KBM-7 (cell line): ENCODE measurements at regions not wholly inside any gene's neighbourhood (a gene's known extent, or its start where the extent isn't known, plus 50 kb on each side); places are given as distances from the start of the nearest gene placed in this dataset.

Experiments used
- DNase-seq: peaks from one replicate; pipeline ENCODE4 v3.0.0-alpha.2; 2015
- in situ Hi-C: fragments of 300-500 bp; cut with MboI; formaldehyde crosslinking; loops from 2 replicates; pipeline ENCODE4 v1.14.3; 2020; ENCODE audit warnings: low sequenced_read_pairs, low pct_unique_long_range_greater_than_20kb, mixed read lengths

GRCh38 chr7:25626451-25627131, 398.3 kb upstream of the NPVF start:
- in situ Hi-C loops = no loop called here
- DNase-seq = no peak

- in situ Hi-C loops = no loop called here
- DNase-seq = no peak
Observed at GRCh38 chr7:25628446-25628845, 400.2 kb upstream of the NPVF start.

GRCh38 chr7:25632616-25633015, 404.3 kb upstream of the NPVF start:
- DNase-seq = no peak
- in situ Hi-C loops = no loop called here

- in situ Hi-C loops = no loop called here
- no peak for DNase-seq
Observed at GRCh38 chr7:25633426-25634036, 405.2 kb upstream of the NPVF start.

GRCh38 chr7:25636168-25636567, 407.9 kb upstream of the NPVF start:
- no peak for DNase-seq
- in situ Hi-C loops = no loop called here

DNA sequence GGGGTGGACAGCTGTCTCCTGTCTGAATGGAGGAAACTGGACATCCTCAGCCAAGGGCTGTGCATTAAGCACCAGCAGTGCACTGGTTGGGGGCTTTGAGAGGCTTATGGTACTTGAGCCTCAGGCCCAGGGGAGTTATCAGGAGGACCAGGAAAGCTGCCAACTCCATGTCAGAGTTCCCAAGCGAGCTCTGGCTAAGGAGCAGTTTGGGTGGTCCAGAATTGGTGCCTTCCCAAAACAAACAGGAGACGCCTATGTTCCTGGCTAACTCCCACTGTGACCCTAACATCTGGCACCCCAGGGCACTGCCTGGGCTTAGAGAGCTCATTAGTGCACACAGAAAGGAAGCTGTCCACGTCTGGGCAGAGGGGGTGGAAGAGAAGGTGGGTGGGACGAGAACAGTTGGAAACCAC, 408.6 kb upstream of the NPVF start:
- in situ Hi-C loops = no loop called here
- DNase-seq = no peak

DNA sequence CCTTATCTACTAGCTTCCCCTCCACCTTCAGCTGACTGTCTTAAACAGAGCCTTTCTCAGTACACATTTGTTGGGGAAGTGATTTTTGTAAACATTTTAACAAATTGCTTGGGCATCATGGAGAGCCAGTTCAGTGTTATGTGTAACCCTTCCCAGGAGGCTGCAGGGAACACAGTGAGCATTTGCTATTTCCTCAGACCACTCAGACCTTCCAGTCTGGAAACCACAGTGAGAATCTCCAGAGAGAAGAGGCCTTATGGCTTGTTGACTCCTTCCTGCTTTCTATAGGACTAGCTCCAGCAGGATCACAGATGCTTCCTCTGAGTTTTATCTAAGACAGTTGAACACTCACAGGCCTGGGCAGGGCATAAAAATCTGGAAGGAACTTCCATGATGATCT, 409.8 kb upstream of the NPVF start:
- DNase-seq = no peak
- in situ Hi-C loops = no loop called here

GRCh38 chr7:25638590-25639244, 410.4 kb upstream of the NPVF start:
- DNase-seq = no peak
- in situ Hi-C loops = no loop called here

GRCh38 chr7:25642849-25643248, 414.6 kb upstream of the NPVF start:
- in situ Hi-C loops = no loop called here
- DNase-seq = no peak

DNA sequence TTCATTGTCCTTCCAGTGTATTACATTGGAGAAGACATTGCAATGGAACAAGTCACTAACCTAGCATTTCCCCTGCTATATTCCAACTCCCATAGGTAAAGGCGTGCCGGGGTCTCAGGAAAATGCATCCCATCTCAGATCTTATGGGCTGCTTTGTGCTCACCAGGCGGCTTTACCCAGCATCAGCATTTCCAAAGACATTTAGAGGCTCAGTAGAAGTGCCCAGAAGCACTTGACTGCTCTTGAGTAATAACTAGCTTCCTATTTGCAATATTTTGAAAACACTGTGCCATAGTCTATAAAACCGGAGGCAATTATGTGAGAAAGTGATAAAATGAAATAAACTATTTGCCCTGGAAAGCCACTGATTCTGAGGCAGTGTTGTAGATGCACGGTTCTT, 415.0 kb upstream of the NPVF start:
- DNase-seq = no peak
- in situ Hi-C loops = no loop called here

DNA sequence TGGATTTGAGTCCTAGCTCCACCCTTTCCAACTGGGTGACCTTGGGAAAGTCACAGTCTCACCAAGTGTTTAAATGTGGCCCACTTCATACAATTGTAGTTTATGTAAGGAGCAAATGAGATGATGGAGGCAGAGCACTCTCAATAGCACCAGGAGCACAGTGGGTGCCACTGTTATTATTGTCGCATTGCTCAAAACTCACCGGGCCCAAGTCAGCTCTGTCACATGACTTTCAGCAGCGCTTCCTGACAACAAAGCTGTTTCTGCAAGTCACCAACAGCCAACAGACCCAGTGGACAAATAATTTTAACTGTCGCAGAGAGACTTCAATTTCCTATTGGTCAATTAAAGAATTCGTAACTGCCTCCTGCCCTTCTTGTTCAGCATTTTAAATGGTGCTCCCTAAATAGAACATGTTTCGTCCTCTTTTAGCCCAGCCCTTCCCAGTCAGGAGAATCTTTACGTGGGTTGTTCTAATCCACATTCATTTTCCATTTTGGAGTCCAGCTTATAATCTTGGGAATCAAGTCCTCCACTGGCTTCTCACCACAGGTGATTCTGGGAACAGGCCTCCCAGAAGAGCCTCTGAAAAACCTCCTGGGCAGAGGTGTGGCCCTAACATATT, 415.6 kb upstream of the NPVF start:
- DNase-seq = no peak
- in situ Hi-C loops = no loop called here

DNA sequence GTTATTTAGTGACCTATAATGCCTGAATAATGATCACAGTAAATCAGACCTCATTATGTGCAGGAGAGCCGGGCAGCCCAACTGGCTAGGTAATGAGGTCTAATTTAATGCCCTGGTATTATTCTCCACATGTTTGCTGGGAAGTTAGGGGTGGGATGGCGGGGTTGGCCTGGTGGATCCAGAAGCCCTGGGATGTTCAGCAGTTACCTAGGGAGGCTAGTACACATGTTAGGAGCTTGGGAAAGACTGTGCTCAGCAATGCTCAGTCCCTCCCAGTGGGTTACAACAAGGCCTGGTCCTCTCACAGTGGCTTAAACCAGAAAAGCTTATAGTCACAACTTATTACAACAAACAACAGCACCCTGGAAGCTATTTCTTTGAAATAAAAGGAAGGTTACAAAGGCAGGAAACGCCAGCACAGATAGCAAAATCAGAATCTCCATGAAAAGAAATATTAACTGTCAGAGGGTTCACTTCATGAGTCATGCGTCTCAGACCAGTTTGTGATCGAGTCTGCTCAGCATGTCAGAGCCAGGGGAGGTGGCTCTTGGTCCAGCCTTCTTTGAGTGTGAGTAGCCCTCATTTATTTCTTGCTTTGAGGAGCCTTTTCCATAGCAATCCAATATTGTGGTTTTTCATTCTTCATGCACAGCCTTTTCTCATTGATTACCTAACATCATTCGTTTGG, 418.6 kb upstream of the NPVF start:
- in situ Hi-C loops = no loop called here
- DNase-seq = no peak

- in situ Hi-C loops = no loop called here
Observed at GRCh38 chr7:25647872-25648271, 419.6 kb upstream of the NPVF start.

DNA sequence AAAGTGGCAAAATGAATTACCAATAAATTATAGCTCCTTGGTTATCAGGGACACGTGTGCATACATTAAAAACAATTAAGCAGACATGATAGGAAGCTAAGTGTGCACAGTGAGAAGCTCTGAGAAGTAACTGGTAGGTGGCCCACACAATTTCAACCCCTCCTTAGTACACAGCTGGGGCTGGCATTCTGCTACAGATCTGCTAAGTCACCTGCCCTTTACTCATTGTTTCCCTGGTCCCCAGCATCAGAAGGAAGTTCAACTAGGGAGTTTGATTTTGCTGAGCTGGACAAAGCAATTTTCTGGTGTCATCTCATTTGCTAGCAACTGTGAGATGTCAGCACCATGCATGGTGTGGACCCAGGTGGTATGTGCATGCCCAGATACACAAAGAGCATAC, 424.1 kb upstream of the NPVF start:
- no peak for DNase-seq
- in situ Hi-C loops = no loop called here

More at GRCh38 chr7:25647872-25648271, 419.6 kb upstream of the NPVF start:
- no peak for DNase-seq

DNA sequence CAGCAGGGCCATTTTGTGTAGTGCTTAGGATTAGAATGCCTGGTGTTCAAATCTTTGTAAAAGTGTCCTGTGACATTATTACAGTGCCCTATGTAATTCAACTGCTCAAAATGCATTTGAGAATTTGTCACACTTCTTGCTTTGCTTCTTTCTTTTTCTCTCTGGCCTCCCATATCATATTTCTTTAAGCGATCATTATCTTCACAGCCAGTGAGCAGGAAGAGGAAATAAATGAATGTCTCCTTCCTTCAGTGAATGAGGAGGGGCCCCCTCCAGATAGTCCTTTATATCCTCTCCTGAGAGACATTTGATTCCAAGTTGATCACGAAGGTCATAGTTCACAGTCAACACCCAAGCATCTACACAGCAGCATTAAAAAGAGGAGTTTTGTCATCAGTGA, 425.1 kb upstream of the NPVF start:
- DNase-seq = peak; percentile 27
- in situ Hi-C loops = no loop called here

DNA sequence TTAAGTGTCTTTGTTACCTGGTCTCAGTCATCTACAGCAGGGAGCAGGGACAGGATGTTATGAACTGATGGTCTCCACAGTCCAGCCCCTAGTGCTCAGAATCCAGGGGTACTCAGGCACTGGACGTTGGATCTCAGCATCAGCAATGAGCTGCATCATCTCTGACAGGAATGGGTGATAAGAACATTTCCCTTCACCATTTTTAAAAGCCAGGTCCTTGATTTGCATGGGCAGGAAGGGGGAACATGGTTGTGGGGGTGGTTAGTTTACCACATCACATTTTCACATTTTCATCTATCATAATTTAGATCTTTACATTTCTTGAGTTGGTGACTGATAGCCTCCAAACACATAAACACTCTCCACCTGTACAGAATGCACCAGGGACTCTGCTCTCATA, 427.8 kb upstream of the NPVF start:
- DNase-seq = no peak
- in situ Hi-C loops = no loop called here

DNA sequence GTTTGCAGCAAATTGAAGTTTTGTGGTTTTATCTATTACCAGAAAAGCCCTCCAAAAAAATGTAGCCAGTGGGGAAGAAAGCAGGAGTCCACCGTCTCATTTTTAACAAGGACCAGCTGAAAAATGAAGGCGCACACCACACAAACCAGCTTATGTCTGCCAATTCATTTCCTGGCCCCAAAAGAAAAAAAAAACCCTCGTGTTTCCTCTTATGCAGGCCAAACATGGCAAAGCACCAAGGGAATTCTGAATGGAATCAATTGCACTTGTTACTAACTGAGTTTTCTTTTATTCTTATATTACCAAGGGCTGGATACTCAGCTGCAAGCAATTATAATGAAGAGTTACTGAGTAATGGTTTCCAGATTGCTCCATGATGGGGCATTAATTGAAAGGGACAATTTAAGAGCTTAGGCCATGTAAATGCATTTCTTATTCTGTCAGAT, 428.3 kb upstream of the NPVF start:
- in situ Hi-C loops = no loop called here
- DNase-seq = no peak

DNA sequence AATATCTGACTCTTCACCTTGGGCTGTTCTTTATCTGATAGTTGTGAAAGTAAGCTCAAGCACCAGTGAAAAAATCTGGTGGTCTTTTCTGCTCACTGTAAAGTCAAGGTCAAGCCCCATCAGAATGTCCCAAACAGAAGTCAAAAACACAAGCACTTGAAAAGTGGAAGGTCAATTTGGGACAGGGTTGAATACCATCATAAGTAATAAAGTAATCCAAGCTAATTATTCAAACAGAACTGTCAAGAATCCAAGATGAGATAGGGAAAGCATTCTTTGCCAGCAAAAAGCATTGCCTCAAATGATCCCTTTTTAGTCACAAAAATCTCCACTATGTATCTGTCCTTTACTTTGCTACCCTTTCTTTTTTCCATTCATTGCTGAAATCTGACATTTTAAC, 430.1 kb upstream of the NPVF start:
- in situ Hi-C loops = no loop called here
- DNase-seq = no peak

DNA sequence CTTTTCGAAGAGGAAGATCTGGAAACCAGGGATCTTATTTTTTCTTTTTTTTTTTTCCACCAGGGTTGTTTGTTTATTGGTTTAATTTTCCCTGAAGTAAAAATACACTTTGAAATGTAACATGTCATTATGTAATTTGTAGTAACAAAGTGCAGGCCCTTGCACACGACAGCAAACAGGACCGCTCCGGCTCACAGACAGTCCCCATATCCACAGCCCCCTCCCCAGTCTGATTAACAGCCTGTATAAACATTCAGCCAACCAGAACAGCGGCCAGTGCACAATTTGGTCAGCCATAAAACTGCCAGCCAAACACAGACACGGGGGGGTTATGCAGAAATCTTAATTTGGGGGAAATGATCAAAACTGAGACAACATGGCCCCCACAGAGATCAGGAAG, 431.6 kb upstream of the NPVF start:
- in situ Hi-C loops = no loop called here
- no peak for DNase-seq
